H1 (cell line): ENCODE measurements at regions not wholly inside any gene's neighbourhood (a gene's known extent, or its start where the extent isn't known, plus 50 kb on each side); places are given as distances from the start of the nearest gene placed in this dataset.

Experiments used
- CTCF ChIA-PET: fragments of 300-600 bp; sonication (Branson Sonifier 250); formaldehyde crosslinking; loops from one replicate; lab custom pipeline; 2021; ENCODE audit not compliant: partially characterized antibody; lab: Charles Lee
- POLR2A ChIA-PET: fragments of 300-600 bp; sonication (Branson Sonifier 250); formaldehyde crosslinking; loops from one replicate; lab custom pipeline; 2021; ENCODE audit warnings: inconsistent platforms; ENCODE audit not compliant: partially characterized antibody; lab: Charles Lee
- DNase-seq, 2 experiments: peaks; one replicate each; pipeline versions ENCODE4 v3.0.0 to v3.0.0-alpha.2; 2010 to 2022; ENCODE audit warnings: low spot score in 2 of 2, low read depth in 1 of 2, mixed read lengths in 1 of 2
- FAIRE-seq: peaks from 2 replicates; lab custom pipeline; 2011; peaks lifted over from hg19 to GRCh38; lab: Jason Lieb, UNC
- H2AFZ ChIP-seq: 2 replicates; pipeline ENCODE4 v1.8.1; 2012; ENCODE audit warnings: low read length, inconsistent platforms
- H2AK5ac ChIP-seq: 2 replicates; pipeline ENCODE4 v1.6.1; 2013; ENCODE audit warnings: low read depth, low read length
- H2BK120ac ChIP-seq: replicated peaks from 2 replicates; pipeline ENCODE3; 2013; ENCODE audit warnings: low read depth, low read length, inconsistent platforms
- H2BK12ac ChIP-seq: 2 replicates; pipeline ENCODE4 v1.6.1; 2013; ENCODE audit warnings: low read depth, low read length
- H2BK15ac ChIP-seq: 2 replicates; pipeline ENCODE4 v1.6.1; 2013; ENCODE audit warnings: low read length
- H2BK20ac ChIP-seq: 2 replicates; pipeline ENCODE4 v1.6.1; 2013; ENCODE audit warnings: low read length
- H2BK5ac ChIP-seq: 2 replicates; pipeline ENCODE4 v1.6.1; 2013; ENCODE audit warnings: low read depth, low read length
- H3K14ac ChIP-seq: 2 replicates; pipeline ENCODE4 v1.6.1; 2013; ENCODE audit warnings: inconsistent platforms; ENCODE audit not compliant: insufficient read length
- H3K18ac ChIP-seq: 2 replicates; pipeline ENCODE4 v1.6.1; 2013; ENCODE audit warnings: low read length; ENCODE audit errors: extremely low read depth
- H3K23ac ChIP-seq: 2 replicates; pipeline ENCODE4 v1.6.1; 2013; ENCODE audit warnings: inconsistent platforms; ENCODE audit not compliant: insufficient read length
- H3K23me2 ChIP-seq: 2 replicates; pipeline ENCODE4 v1.6.1; 2013; ENCODE audit warnings: low read depth, low read length
- H3K27ac ChIP-seq: 2 replicates; pipeline ENCODE4 v1.6.1; 2011; ENCODE audit warnings: low read depth, low read length, inconsistent platforms
- H3K27me3 ChIP-seq, 4 experiments: replicated peaks in 1 of 4; 1 replicate in 1 of 4; 2 replicates in 3 of 4; pipeline versions ENCODE4 v1.6.1 to v1.8.1; 2011 to 2013; ENCODE audit warnings: low read length in 3 of 4, mild to moderate bottlenecking in 3 of 4, inconsistent platforms in 2 of 4, mixed read lengths in 2 of 4, moderate library complexity in 1 of 4; ENCODE audit not compliant: control insufficient read depth in 3 of 4, insufficient read depth in 3 of 4; ENCODE audit errors: extremely low read depth in 1 of 4
- H3K36me3 ChIP-seq, 4 experiments: 2 replicates each; pipeline versions ENCODE4 v1.6.1 to v1.8.1; 2011 to 2013; ENCODE audit warnings: mild to moderate bottlenecking in 4 of 4, low read length in 3 of 4, moderate library complexity in 2 of 4, control low read depth in 1 of 4, inconsistent platforms in 1 of 4; ENCODE audit not compliant: insufficient read depth in 4 of 4, control insufficient read depth in 2 of 4
- H3K4ac ChIP-seq: replicated peaks from 2 replicates; pipeline ENCODE3; 2013; ENCODE audit warnings: low read length, low read depth, mixed read lengths, inconsistent platforms; ENCODE audit not compliant: insufficient read length
- H3K4me1 ChIP-seq, 4 experiments: replicated peaks in 1 of 4; 1 replicate in 1 of 4; 2 replicates in 3 of 4; pipeline versions ENCODE4 v1.6.1 to v1.8.1; 2011 to 2013; ENCODE audit warnings: low read length in 3 of 4, inconsistent platforms in 2 of 4, mixed read lengths in 1 of 4; ENCODE audit not compliant: insufficient read depth in 4 of 4, control insufficient read depth in 3 of 4
- H3K4me2 ChIP-seq, 2 experiments: 2 replicates each; pipeline versions ENCODE4 v1.6.1 to v1.8.1; 2011 to 2013; ENCODE audit warnings: low read depth in 2 of 2, low read length in 2 of 2, control low read depth in 1 of 2, inconsistent platforms in 1 of 2, mild to moderate bottlenecking in 1 of 2; ENCODE audit not compliant: insufficient read depth in 1 of 2
- H3K4me3 ChIP-seq, 4 experiments: fragments of 200-600, 300-600 bp in 1 of 4; sonication (generic), shearing (Covaris generic), sonication (Bioruptor Twin) in 1 of 4; 2 replicates each; pipeline versions ENCODE4 v1.5.1 to v1.8.1; 2011 to 2016; ENCODE audit warnings: low read length in 4 of 4, low read depth in 3 of 4, control low read depth in 2 of 4, inconsistent platforms in 2 of 4, mild to moderate bottlenecking in 2 of 4, mixed read lengths in 1 of 4, moderate library complexity in 1 of 4; ENCODE audit not compliant: insufficient read depth in 2 of 4; ENCODE audit errors: extremely low read depth in 1 of 4
- H3K56ac ChIP-seq: replicated peaks from 2 replicates; pipeline ENCODE3; 2013; ENCODE audit warnings: low read depth, mild to moderate bottlenecking, mixed read lengths, low read length, inconsistent platforms; ENCODE audit not compliant: insufficient read length
- H3K79me1 ChIP-seq: 2 replicates; pipeline ENCODE4 v1.6.1; 2013; ENCODE audit warnings: low read depth, low read length, control low read depth
- H3K79me2 ChIP-seq, 2 experiments: 2 replicates each; pipeline versions ENCODE4 v1.6.1 to v1.8.1; 2012 to 2013; ENCODE audit warnings: low read length in 2 of 2, mild to moderate bottlenecking in 2 of 2, inconsistent platforms in 1 of 2; ENCODE audit not compliant: insufficient read depth in 2 of 2, control insufficient read depth in 1 of 2
- H3K9ac ChIP-seq, 4 experiments: replicated peaks in 1 of 4; 1 replicate in 1 of 4; 2 replicates in 3 of 4; pipeline versions ENCODE4 v1.6.1 to v1.8.1; 2011 to 2013; ENCODE audit warnings: low read depth in 3 of 4, low read length in 3 of 4, control low read depth in 2 of 4, mild to moderate bottlenecking in 2 of 4, moderate library complexity in 2 of 4, inconsistent platforms in 1 of 4; ENCODE audit errors: extremely low read depth in 1 of 4
- H3K9me3 ChIP-seq, 2 experiments: 2 replicates each; pipeline versions ENCODE4 v1.6.1 to v1.8.1; 2012 to 2013; ENCODE audit warnings: mild to moderate bottlenecking in 2 of 2, moderate library complexity in 2 of 2, control low read depth in 1 of 2, inconsistent platforms in 1 of 2, low read depth in 1 of 2, low read length in 1 of 2, mixed read lengths in 1 of 2; ENCODE audit not compliant: insufficient read depth in 2 of 2
- H4K20me1 ChIP-seq, 2 experiments: replicated peaks in 1 of 2; 2 replicates each; pipeline versions ENCODE3 to v1.8.1; 2011 to 2013; ENCODE audit warnings: inconsistent platforms in 2 of 2, low read length in 2 of 2, mild to moderate bottlenecking in 1 of 2; ENCODE audit not compliant: insufficient read depth in 2 of 2, control insufficient read depth in 1 of 2
- H4K5ac ChIP-seq: 2 replicates; pipeline ENCODE4 v1.6.1; 2013; ENCODE audit warnings: low read length, low read depth, mixed read lengths, inconsistent platforms; ENCODE audit not compliant: insufficient read length
- H4K8ac ChIP-seq: 2 replicates; pipeline ENCODE4 v1.8.0; 2013; ENCODE audit warnings: mild to moderate bottlenecking, moderate library complexity, low read length, inconsistent platforms; ENCODE audit not compliant: insufficient read depth; ENCODE audit errors: extremely low read depth
- H4K91ac ChIP-seq: replicated peaks from 2 replicates; pipeline ENCODE3; 2013; ENCODE audit warnings: low read length, mixed read lengths, inconsistent platforms; ENCODE audit not compliant: insufficient read length
- EGR1 ChIP-seq: IDR thresholded peaks from 2 replicates; pipeline ENCODE4 v1.6.1; 2011; ENCODE audit warnings: low read depth, low read length, borderline replicate concordance
- JUN ChIP-seq: IDR thresholded peaks from 2 replicates; pipeline ENCODE4 v1.6.1; 2011; ENCODE audit warnings: low read depth, mild to moderate bottlenecking, improper control_type of control experiment, low read length
- KDM4A ChIP-seq: IDR thresholded peaks from one replicate; pipeline ENCODE4 v1.7.1; 2012; ENCODE audit warnings: low read depth, mild to moderate bottlenecking, moderate library complexity, low read length, inconsistent platforms; ENCODE audit not compliant: severe bottlenecking
- RNF2 ChIP-seq: fragments of 200-900, 300-1000 bp; sonication (generic); IDR thresholded peaks from 2 replicates; pipeline ENCODE4 v1.7.1; 2016; ENCODE audit warnings: borderline replicate concordance, low read depth, mild to moderate bottlenecking, antibody characterized with exemption, low read length; ENCODE audit not compliant: poor library complexity, severe bottlenecking; ENCODE audit errors: missing control alignments
- WGBS, 2 experiments: shearing (Covaris generic) in 1 of 2; methylation state at CpG; one replicate each; pipeline versions ENCODE4 v1.1.6 to v1.1.7; 2013 to 2015; ENCODE audit warnings: low lambda C conversion rate in 2 of 2, mixed read lengths in 2 of 2, inconsistent platforms in 1 of 2, low coverage in 1 of 2, missing lambda C conversion rate in 1 of 2; ENCODE audit not compliant: insufficient replicate concordance in 2 of 2, insufficient coverage in 1 of 2, insufficient read length in 1 of 2; ENCODE audit errors: extremely low coverage in 1 of 2, missing lambda C conversion rate in 1 of 2; 5-methylcytosine and 5-hydroxymethylcytosine counted together

- Histone ChIP-seq H3K79me2 (peaks cover 42 to 96% of the 10 kb centered on the region in 2 experiments), H3K56ac (no peak overlapping the region), H2BK5ac (no peak overlapping the region), H3K9me3 (no peaks in the 10 kb centered on the region), H2BK120ac (no peak overlapping the region), H3K27ac (no peak overlapping the region), H4K8ac (no peak overlapping the region), H2BK12ac (no peak overlapping the region), H3K36me3 (peaks cover 0 to 5% (median 0%) of the 10 kb centered on the region in 4 experiments; a peak in 1 of 8 replicates), H3K79me1 (peaks cover 13% of the 10 kb centered on the region), H3K23ac (no peak overlapping the region), H3K23me2 (no peaks in the 10 kb centered on the region), H4K20me1 (peaks cover 12 to 15% of the 10 kb centered on the region in 2 experiments), H2BK20ac (no peak overlapping the region), H3K27me3 (no peaks in the 10 kb centered on the region), H2AFZ (no peak overlapping the region), H4K91ac (no peak overlapping the region), H3K14ac (no peak overlapping the region), H4K5ac (no peak overlapping the region), H3K4ac (no peak overlapping the region), H3K4me1 (peaks cover 0 to 12% (median 4%) of the 10 kb centered on the region in 4 experiments; a peak in 3 of 7 replicates), H3K18ac (no peak overlapping the region), H3K9ac (no peak overlapping the region), H2BK15ac (no peak overlapping the region), H3K4me2 (no peak overlapping the region; a peak in 2 of 4 replicates), H3K4me3 (no peak overlapping the region), H2AK5ac (no peak overlapping the region)
- FAIRE-seq (no peak), DNase-seq (no peak)
- 90% methylated on average over 4 of the region's 4 CpGs; no CpG with 5 or more reads in 1 of the 2 experiments for WGBS, 2 experiments
- ChIA-PET CTCF (interaction anchor here (0.8 to 3.0 kb wide), 4 partner anchors 29 to 94 kb away, joined by 3 to 13 read pairs (median 4); no protein-coding TSS in a partner anchor), POLR2A (interaction anchor here (0.7 to 1.6 kb wide), 3 partner anchors 9 to 343 kb away, joined by 5 to 6 read pairs (median 5); partner anchors contain the start of gene GLIPR2)
- TF ChIP-seq RNF2 (no peak), EGR1 (no peak), KDM4A (no peak), JUN (no peak)
Measured at GRCh38 chr9:36479101-36479500, 79.0 kb upstream of the RNF38 start.
